ENCODE measurements at regions not wholly inside any gene's neighbourhood (a gene's known extent, or its start where the extent isn't known, plus 50 kb on each side); places are given as distances from the start of the nearest gene placed in this dataset.

GRCh38 chr1:72432645-72433267 is 150.4 kb upstream of the NEGR1 start:
- ATAC-seq (peak; percentile 78), FAIRE-seq (no peak), DNase-seq (ENCODE audit: low read depth, low spot score) (peak; percentile 7)
- Histone ChIP-seq H3K9me3 (replicated peaks; ENCODE audit: control insufficient read depth, insufficient read depth, low read length) (no peaks in the 10 kb centered on the region; the same call in 2 of the 3 replicates), H3K79me2 (ENCODE audit: control insufficient read depth, insufficient read depth, low read length) (no peaks in the 10 kb centered on the region), H3K9ac (ENCODE audit: control insufficient read depth, insufficient read depth, low read length) (no peak overlapping the region), H4K20me1 (ENCODE audit: control insufficient read depth, insufficient read depth) (no peaks in the 10 kb centered on the region), H3K36me3 (ENCODE audit: control insufficient read depth in 2 of 2, insufficient read depth in 2 of 2, low read length in 1 of 2) (no peaks in the 10 kb centered on the region), H3K27ac (ENCODE audit: control insufficient read depth, insufficient read depth) (no peak overlapping the region), H3K4me2 (ENCODE audit: control insufficient read depth, insufficient read depth) (no peak overlapping the region), H3K27me3 (replicated peaks in 1 of 2; ENCODE audit: control insufficient read depth in 2 of 2, insufficient read depth in 2 of 2, low read length in 1 of 2) (no peaks in the 10 kb centered on the region), H3K4me1 (ENCODE audit: control insufficient read depth, insufficient read depth, low read length) (no peaks in the 10 kb centered on the region), H2AFZ (ENCODE audit: control insufficient read depth, low read depth, low read length) (no peak overlapping the region), H3K4me3 (no peak overlapping the region)
- no TSS peak for BruUV-seq (replicated peaks)
- RAD21 ChIA-PET (ENCODE audit: unreplicated experiment), result interaction anchor here (0.6 kb wide), 1 partner anchor 494 kb away, joined by 6 read pairs; no protein-coding TSS in a partner anchor
- in situ Hi-C loops (cut with MboI) (no loop called here), intact Hi-C loops (cut with micrococcal nuclease; ENCODE audit: unreplicated experiment) (no loop called here)
- CTCF ChIA-PET, result no interaction called here
- SMC1A ChIA-PET (ENCODE audit: uncharacterized antibody, unreplicated experiment), result no interaction called here
- WGBS (ENCODE audit: insufficient coverage, insufficient replicate concordance, low lambda C conversion rate, missing lambda C conversion rate), result under 1% methylated on average over 5 of the region's 5 CpGs
- POLR2A ChIA-PET, result interaction anchor here (0.7 kb wide), 1 partner anchor 62 kb away, joined by 4 read pairs; no protein-coding TSS in a partner anchor
- no peak for TF ChIP-seq CREM (IDR thresholded peaks at IDR 0.05; ENCODE audit: low read depth)
- no peak for TF ChIP-seq ZNF384 (IDR thresholded peaks at IDR 0.05; ENCODE audit: borderline replicate concordance, low read depth, low read length)
- no peak for TF ChIP-seq NFYB (IDR thresholded peaks at IDR 0.05; ENCODE audit: insufficient read depth, low read depth, low read length)
- TF ChIP-seq EED (IDR thresholded peaks at IDR 0.05; ENCODE audit: low read depth), result peak; percentile 40; the same call in 1 of the 2 replicates
- peak; percentile 58 for TF ChIP-seq IKZF1 (conservative IDR thresholded peaks at IDR 0.05)
- TF ChIP-seq YY1 (IDR thresholded peaks at IDR 0.05; ENCODE audit: low read depth, low read length), result no peak
- TF ChIP-seq ZNF207 (IDR thresholded peaks at IDR 0.05; ENCODE audit: borderline replicate concordance), result no peak
- no peak for TF ChIP-seq ZNF24 (IDR thresholded peaks at IDR 0.05)
- peak; percentile 39 for TF ChIP-seq SKIL (IDR thresholded peaks at IDR 0.05; ENCODE audit: low read depth, poor library complexity, severe bottlenecking)
- no peak for TF ChIP-seq RFX5 (IDR thresholded peaks at IDR 0.05; ENCODE audit: low read depth, low read length)
- peak; percentile 79 for TF ChIP-seq JUNB (IDR thresholded peaks at IDR 0.05)
- no peak for TF ChIP-seq CHD2 (IDR thresholded peaks at IDR 0.05; ENCODE audit: borderline replicate concordance, low read depth, low read length)
- TF ChIP-seq SUPT20H (IDR thresholded peaks at IDR 0.05; ENCODE audit: borderline replicate concordance, control insufficient read depth, low read depth, low read length), result no peak
- TF ChIP-seq BRCA1 (IDR thresholded peaks at IDR 0.05; ENCODE audit: low read depth, low read length), result no peak
- TF ChIP-seq USF2 (IDR thresholded peaks at IDR 0.05; ENCODE audit: borderline replicate concordance, low read depth, low read length), result no peak
- TF ChIP-seq SMAD5 (IDR thresholded peaks at IDR 0.05; ENCODE audit: low read depth), result no peak
- TF ChIP-seq BCL11A (IDR thresholded peaks at IDR 0.05; ENCODE audit: low read depth, low read length), result peak; percentile 63; the same call in 1 of the 2 replicates
- peak; percentile 85 for TF ChIP-seq MTA2 (IDR thresholded peaks at IDR 0.05; ENCODE audit: low read depth)
- TF ChIP-seq NFIC (IDR thresholded peaks at IDR 0.05; ENCODE audit: low read depth, low read length), result peak; percentile 68; the same call in 1 of the 2 replicates
- no peak for TF ChIP-seq ZBTB4 (CRISPR knock-in tag; IDR thresholded peaks at IDR 0.05)
- no peak for TF ChIP-seq PAX5 (IDR thresholded peaks at IDR 0.05; ENCODE audit: borderline replicate concordance, low read depth, low read length)
